SK-N-SH treated with all-trans-retinoic acid at 6 μM for 48 hours (cell line): ENCODE measurements at regions not wholly inside any gene's neighbourhood (a gene's known extent, or its start where the extent isn't known, plus 50 kb on each side); places are given as distances from the start of the nearest gene placed in this dataset.

Experiments used
- BACH2 ChIP-seq: fragments of 250-450 bp; sonication (Bioruptor Pico); IDR thresholded peaks from 2 replicates; pipeline ENCODE4 v1.9.0; 2021; ENCODE audit warnings: mild to moderate bottlenecking, borderline replicate concordance
- CSDC2 ChIP-seq: fragments of 250-450 bp; sonication (Bioruptor Pico); IDR thresholded peaks from 2 replicates; pipeline ENCODE4 v1.5.0; 2020; ENCODE audit warnings: mild to moderate bottlenecking, moderate library complexity
- ZNF70 ChIP-seq: fragments of 450-650 bp; formaldehyde crosslinking; IDR thresholded peaks from 2 replicates; pipeline ENCODE4 v1.5.0; 2020; ENCODE audit warnings: mild to moderate bottlenecking, moderate library complexity
- ZNF8 ChIP-seq: fragments of 450-650 bp; formaldehyde crosslinking; IDR thresholded peaks from 2 replicates; pipeline ENCODE4 v1.5.0; 2020; ENCODE audit warnings: mild to moderate bottlenecking, moderate library complexity
- TF ChIP-seq, protein P1 (sequence below): fragments of 250-450 bp; sonication (Bioruptor Pico); IDR thresholded peaks from 2 replicates; pipeline ENCODE4 v1.5.1; 2021; ENCODE audit warnings: mild to moderate bottlenecking, moderate library complexity
- TF ChIP-seq, protein P2 (sequence below): fragments of 250-450 bp; sonication (Bioruptor Pico); IDR thresholded peaks from 2 replicates; pipeline ENCODE4 v1.5.1; 2020; ENCODE audit warnings: low read depth, mild to moderate bottlenecking, moderate library complexity
- TF ChIP-seq, protein P3 (sequence below): fragments of 250-450 bp; sonication (Bioruptor Pico); IDR thresholded peaks from 2 replicates; pipeline ENCODE4 v1.8.0; 2020; ENCODE audit warnings: mild to moderate bottlenecking, moderate library complexity, borderline replicate concordance

DNA sequence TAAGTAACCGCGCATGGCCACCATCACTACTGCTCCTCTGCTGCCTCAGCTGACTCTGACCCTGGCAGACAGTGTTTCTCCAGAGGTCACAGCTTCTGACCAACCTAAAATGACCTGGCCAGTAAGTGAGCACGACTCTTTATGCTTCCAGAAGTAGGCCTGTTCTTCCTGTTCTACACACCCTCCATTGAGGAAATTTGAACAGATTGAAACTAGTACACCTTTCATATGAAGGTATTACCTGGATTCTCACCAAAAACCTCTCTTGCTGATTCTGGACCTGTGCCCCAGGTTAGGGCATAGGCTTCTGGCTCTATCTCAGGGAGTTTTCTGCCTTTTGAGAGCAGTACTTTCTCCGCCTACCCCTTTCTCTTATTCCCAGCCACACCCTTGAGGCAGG is 178.4 kb upstream of the FRMD6 start:
- TF ChIP-seq, protein P1, sequence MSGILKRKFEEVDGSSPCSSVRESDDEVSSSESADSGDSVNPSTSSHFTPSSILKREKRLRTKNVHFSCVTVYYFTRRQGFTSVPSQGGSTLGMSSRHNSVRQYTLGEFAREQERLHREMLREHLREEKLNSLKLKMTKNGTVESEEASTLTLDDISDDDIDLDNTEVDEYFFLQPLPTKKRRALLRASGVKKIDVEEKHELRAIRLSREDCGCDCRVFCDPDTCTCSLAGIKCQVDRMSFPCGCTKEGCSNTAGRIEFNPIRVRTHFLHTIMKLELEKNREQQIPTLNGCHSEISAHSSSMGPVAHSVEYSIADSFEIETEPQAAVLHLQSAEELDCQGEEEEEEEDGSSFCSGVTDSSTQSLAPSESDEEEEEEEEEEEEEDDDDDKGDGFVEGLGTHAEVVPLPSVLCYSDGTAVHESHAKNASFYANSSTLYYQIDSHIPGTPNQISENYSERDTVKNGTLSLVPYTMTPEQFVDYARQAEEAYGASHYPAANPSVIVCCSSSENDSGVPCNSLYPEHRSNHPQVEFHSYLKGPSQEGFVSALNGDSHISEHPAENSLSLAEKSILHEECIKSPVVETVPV (CRISPR knock-in tag): no peak
- TF ChIP-seq, protein P2, sequence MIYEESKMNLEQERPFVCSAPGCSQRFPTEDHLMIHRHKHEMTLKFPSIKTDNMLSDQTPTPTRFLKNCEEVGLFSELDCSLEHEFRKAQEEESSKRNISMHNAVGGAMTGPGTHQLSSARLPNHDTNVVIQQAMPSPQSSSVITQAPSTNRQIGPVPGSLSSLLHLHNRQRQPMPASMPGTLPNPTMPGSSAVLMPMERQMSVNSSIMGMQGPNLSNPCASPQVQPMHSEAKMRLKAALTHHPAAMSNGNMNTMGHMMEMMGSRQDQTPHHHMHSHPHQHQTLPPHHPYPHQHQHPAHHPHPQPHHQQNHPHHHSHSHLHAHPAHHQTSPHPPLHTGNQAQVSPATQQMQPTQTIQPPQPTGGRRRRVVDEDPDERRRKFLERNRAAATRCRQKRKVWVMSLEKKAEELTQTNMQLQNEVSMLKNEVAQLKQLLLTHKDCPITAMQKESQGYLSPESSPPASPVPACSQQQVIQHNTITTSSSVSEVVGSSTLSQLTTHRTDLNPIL (CRISPR knock-in tag): no peak
- no peak for TF ChIP-seq ZNF8 (CRISPR knock-in tag)
- no peak for TF ChIP-seq CSDC2
- no peak for TF ChIP-seq BACH2
- no peak for TF ChIP-seq ZNF70 (CRISPR knock-in tag)
- TF ChIP-seq, protein P3, sequence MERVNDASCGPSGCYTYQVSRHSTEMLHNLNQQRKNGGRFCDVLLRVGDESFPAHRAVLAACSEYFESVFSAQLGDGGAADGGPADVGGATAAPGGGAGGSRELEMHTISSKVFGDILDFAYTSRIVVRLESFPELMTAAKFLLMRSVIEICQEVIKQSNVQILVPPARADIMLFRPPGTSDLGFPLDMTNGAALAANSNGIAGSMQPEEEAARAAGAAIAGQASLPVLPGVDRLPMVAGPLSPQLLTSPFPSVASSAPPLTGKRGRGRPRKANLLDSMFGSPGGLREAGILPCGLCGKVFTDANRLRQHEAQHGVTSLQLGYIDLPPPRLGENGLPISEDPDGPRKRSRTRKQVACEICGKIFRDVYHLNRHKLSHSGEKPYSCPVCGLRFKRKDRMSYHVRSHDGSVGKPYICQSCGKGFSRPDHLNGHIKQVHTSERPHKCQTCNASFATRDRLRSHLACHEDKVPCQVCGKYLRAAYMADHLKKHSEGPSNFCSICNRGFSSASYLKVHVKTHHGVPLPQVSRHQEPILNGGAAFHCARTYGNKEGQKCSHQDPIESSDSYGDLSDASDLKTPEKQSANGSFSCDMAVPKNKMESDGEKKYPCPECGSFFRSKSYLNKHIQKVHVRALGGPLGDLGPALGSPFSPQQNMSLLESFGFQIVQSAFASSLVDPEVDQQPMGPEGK: no peak
